Activated CD4-positive, alpha-beta T cell treated with anti-CD3 and anti-CD28 coated beads, Interleukin-10, Interleukin-2, amounts not matched to agents 100 ng/mL and 50 ng/mL, durations not matched to agents 16 hours and 8 hours (primary cell): ENCODE measurements at regions not wholly inside any gene's neighbourhood (a gene's known extent, or its start where the extent isn't known, plus 50 kb on each side); places are given as distances from the start of the nearest gene placed in this dataset.

ENCODE experiments used
- DNase-seq: peaks from one replicate; pipeline ENCODE4 v3.0.0-alpha.2; 2020

DNA sequence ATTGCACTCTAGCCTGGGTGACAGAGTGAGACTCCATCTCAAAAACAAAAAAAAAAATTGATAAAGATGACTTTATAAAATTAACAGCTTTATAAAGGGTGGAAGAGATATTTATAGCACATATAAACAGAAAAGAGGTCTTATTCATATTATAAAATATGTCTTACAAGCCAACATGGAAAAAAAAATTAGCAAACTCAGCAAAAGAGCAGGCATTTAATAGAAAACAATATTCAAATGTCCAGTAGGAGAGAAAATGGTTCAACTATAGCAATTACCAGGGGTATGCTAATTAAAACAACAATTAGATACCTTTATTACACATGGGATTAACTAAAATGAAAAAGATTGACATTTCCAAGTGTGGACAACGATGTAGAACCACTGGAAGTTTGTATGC is 929.1 kb downstream of the REEP3 start:
- no peak for DNase-seq

DNA sequence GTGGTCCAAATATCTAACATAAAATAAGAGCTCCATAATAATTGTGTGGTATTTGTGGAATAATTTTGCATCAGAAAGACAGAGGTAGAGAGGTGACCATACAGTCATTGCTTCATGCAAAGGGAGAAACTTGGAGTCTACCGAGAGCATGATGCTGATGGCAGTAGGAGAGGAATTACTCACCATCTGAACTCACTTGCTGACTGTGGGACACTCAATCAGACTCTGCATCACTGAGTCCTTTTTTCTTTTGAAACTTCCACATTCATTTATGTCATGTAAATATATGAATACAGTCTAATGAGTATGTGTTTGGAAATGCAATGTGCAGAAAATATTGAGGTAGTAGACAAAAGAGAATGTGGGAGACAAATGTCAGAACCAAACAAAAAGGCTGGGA is 933.8 kb downstream of the REEP3 start:
- DNase-seq: no peak

DNA sequence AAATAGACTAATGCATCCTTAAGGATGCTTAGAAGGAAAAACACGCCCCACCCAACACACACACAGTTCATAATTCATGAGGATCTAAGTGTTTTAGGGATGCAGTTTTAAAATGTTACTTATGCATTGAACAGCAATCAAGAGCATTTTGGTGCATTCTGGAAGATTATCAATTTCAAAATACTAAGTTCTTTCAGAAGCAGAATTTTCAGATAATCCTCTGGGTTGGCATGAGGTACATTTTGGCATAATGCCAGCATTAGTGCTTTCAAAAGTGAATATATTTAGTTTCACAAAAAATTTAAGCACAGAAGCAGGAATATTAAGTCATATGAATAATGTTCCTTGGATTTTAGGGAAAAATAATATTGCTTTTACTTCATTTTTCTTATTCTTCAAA is 937.1 kb downstream of the REEP3 start:
- DNase-seq: no peak

DNA sequence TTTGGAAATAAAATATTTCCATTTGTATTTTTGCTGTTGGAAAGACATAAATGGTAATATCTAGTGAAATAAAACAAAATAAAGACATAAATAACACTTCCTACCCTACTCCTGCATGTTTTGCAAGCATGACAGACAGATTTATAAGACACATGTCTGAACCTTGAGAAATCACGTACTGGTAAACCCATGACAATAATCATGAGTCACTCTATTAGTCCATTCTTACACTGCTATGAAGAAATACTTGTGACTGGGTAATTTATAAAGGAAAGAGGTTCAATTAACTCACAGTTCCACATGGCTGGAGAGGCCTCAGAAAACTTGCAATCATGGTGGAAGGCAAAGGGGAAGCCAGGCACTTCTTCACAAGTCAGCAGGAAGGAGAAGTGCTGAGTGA is 942.2 kb downstream of the REEP3 start:
- no peak for DNase-seq

DNA sequence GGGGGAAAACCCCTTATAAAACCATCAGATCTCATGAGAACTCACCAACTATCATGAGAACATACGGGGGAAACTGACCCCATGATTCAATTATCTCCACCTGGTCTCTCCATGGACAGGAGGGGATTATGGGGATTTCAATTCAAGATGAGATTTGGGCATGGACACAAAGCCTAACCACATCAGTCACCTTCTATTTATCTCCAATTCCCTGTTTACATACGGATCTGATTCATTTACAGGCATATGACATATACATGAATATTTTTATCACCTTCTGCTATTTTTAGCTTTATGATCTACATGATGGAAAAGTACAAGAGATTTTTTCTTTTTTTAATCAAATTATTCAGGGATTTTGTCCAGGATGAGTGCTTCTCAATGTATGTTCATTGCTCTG is 944.5 kb downstream of the REEP3 start:
- no peak for DNase-seq

DNA sequence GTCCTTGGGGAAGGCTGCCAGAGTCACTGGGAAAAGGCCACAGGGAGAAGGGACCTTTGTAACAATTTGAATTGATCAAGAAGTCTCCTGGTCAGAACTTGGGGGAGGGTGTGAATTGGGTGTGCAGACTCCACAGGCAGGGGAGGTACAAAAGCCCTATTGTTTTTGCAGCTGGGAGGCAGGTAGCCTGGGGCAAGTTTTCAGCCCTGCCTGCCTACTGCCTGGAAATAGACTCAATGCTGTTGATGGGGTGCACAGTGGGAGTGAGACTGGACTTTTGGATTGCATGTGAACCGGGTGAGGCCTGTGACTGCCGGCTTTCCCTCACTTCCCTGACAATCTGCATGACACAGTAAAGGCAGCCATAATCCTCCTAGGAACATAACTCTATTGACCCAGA is 947.0 kb downstream of the REEP3 start:
- no peak for DNase-seq

DNA sequence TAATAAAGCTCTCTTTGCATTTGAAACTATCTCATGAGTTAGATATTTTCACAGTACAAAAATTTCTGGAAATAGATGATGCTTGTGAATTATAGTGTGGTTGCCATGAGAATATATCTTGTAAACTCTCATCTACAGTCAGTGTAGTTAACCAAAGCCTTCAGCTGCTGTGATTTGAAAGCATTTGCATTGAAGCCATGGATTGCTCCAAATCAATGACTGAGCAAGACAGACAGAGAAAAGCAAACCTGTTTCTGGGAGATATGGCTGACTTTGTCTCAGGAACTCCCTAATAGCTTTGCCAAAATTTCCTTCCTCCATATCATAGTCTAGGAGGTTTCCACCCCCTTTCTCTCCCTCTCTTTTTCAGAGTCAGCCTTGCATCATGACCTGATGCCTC is 955.3 kb downstream of the REEP3 start:
- DNase-seq: no peak

DNA sequence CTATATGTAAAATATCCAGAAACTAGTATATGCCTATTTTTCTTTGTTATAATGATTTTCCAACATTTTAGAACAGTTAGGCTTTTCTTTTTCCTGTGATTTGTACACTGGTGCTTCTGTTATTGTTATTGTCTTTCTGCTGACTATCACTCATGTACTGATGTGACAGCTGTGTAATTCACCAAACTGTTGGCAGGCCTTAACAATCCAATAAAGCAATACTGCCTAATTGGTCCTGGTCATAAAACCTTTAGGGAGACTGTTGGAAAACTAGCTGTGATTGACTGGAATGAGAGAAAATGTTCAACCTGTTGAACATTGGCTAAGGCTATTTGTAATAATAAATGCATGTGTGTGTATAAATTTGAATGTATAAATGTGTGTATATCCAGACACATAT is 956.6 kb downstream of the REEP3 start:
- DNase-seq: no peak

DNA sequence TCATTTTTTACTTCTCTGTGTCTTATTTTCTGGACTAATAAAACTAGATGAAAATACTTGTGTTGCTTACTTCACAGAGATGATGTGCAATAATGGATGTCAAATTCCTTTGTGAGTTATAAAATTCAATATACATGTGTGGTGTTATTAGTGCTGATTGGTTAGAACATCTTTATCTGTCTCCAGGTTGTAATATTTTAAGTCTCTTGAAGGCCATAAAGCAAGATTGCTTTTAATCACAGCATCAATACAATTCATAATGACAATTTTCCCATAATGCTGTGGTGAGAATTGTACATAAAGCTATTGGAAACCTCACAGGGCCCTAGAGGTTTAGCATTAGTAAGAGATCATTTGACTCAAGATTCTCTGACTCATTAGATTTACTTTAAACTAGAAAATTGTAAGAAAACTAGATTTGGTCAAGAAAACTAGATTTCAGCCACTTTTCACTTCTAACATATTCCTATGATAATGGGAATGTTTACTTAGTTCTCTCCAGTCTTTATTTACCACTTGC is 963.7 kb downstream of the REEP3 start:
- DNase-seq: no peak

DNA sequence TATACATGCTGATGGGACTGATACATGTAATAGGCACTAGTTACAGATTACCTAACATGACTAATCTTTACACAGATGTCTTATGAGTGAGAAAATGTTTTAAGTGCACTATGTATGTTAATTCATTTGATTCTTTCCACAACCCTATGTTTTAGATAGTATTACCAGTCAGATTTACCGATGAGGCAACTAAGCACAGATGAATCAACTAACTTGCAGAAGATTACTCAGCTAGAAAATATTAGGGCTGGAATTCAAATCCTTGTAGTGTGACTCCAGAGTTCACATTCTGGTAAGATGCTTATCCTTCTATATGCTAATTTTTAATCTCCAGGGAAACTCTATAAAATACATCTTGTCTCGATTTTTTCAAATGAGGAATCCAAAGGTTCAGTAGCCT is 964.9 kb downstream of the REEP3 start:
- no peak for DNase-seq

DNA sequence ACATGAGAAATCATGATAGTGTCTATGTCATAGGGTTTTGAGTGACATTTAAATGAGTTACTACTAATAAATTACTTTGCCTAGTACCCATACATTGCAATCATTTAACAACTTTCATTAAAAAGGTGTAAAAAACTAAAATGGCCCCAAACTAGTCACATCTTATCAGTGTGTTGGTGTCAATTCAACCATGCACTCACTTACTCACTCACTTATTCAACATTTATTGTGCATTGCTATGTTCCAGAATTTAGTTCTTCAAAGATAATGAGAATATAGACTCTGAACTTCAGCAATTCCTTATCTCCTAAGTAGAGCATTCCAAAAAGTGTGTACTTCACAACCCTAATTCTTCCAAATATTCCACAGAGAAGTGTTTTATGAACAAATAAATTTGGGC is 965.7 kb downstream of the REEP3 start:
- DNase-seq: no peak

DNA sequence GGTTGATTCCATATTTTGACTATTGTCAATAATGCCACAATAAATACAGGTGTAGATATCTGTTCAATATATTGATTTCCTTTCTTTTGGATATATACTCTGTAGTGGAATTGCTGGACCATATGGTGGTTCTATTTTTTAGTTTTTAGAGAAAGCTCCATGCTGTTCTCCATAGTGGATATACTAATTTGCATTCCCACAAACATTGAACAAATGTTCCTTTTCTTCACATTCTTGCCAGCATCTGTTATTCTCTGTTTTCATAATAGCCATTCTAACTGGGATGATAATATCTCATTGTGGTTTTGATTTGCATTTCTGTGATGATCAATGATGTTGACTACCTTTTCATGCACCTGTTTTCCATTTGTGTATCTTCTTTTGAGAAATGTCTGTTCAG is 973.7 kb downstream of the REEP3 start:
- DNase-seq: no peak

DNA sequence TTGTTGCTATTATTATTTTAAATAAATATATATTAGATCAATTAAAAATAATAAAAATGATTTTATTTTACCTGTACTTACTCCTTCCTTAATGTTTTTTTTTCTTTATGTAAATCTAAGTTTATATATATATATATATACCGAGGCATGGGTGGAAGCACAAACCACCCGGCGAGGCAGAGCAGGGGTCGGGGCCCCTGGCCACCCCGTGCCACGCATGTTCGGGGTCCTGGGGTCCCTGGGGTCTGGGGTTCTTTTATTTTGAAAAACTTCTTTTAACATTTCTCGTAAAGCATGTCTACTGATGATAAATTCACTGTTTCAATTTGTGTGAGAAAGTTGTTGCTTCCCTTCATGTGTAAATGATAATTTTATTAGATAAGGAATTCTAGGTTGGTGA is 976.1 kb downstream of the REEP3 start:
- DNase-seq: no peak

DNA sequence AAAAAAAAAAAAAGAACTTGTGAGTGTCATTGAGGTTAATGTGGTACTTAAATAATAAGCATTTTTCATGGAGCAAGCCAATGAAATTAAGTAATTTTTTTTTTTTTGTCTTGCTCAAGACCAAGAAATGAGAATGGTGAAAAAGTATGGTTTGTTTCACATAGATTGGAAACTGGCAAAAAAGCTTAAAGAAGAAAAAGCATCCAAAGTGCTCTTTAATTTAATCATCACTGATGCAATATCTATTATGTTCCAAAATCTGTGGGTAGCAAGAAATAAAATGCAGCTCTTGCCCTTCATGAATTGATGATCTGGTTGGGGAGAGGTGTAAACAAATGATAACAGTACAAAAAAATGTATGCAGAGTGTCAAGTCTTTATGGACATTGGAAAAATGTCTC is 980.6 kb downstream of the REEP3 start:
- DNase-seq: no peak

DNA sequence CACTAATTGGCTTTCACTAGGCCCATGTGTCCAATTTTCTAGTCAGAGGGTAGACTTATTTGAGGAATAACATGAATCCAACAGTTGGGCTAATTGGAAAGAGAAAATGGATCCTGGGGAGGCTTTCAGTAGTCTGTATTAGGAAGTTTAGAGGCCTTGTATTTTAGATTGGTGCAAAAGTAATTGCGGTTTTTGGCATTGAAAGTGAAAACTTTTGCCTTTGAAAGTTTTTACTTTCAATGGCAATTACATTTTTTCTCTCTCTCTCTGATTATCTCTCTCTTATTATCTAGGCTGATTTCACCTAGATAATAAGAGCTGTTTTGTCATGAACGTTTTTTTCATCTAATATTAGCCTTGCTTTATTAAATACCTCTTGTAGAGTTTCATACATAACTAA is 981.7 kb downstream of the REEP3 start:
- no peak for DNase-seq

DNA sequence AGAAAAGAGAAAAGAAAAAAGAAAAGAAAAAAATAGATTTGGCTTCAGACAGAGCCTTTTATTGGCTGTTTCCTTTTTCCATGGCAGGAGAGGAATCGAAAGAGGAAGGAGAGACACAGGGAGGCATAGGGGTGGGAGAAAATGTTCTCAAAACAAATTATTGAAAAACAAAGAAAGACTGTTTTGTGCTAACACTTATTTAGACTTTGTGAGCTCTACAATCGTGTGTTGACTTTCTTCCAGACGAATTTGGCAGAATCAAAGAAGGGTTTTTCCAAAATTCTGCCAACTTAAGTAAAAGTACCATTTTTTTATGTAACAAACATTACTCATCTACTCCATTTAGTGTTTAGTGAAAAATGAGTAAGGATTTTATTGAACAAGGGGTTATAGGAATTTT is 982.2 kb downstream of the REEP3 start:
- no peak for DNase-seq

DNA sequence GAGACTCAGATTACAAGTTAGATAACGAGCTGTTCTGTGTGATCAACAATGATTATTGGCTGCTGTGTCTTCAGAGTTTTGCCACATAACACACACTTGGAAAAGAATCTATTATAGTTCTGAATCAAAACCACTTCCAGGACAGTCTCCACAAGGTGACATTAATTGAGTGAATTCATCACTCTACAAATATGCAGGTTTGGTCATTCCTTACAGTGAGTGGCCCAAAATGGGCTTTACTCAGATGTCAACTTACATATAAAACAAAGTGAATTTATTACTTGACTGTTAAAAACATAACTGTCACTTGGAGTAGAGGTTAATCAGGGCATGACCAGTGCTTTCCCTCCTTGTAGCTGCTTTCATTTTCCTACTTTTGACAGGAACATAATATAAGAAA is 984.3 kb downstream of the REEP3 start:
- DNase-seq: no peak

DNA sequence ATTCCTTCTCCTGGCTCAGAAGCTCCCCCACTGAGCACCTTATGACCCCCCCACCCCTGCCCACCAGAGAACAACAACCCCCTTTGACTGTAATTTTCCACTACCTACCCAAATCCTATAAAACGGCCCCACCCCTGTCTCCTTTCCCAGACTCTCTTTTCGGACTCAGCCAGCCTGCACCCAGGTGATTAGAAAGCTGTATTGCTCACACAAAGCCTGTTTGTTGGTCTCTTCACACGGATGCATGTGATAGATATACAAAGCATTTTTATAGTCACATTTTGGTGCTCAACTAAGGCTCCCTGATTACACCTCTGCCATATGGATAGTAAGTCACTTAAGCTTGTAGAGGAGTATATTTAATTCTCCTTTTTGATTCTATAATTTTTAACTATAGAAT is 985.8 kb downstream of the REEP3 start:
- no peak for DNase-seq

DNA sequence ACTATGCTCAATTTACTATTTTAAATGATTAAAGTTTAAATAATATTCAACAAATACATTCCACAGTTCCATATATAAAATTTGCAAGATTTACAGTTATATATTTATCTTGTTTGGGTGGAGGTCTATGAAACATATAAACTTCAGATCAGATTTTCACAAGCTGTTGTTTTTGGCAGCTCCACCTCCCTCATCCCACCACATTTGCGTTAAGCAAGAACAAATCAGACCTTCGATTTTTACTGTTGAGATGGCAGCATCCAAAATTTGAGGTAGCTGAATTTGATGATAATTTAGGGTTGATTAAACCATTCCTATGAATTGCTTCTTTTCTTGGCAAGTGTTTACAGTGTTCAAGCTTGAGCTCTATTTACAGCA is 986.4 kb downstream of the REEP3 start:
- DNase-seq: no peak

DNA sequence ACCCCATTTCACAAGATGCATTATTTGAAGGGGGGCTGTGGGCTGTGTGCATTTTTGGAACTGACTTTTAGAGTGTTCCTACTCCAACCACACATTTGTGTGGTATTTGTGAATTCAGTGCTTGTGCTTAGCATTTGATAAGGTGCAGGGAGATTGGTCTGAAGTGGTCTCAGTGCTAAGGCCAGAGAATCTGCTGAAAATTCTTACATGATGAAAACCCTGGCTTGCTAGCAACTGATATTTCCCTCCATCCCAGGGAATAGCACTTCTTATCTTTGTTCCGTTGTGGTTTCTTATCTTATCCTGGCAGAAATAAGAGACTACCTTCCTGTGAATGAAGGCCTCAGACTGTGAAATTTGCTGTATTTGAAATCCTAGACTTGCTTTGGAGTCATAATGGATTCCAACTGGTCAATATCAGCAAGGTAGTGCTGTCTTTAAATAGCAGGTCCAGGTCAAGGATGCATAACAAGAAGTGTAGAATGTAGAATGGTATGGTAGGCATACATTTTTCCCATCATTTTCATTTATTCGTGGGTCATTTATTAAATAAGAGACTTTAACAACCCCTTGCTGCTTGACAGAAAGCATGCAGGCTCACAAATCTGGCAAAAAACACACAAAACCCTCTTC is 986.9 kb downstream of the REEP3 start:
- DNase-seq: no peak

DNA sequence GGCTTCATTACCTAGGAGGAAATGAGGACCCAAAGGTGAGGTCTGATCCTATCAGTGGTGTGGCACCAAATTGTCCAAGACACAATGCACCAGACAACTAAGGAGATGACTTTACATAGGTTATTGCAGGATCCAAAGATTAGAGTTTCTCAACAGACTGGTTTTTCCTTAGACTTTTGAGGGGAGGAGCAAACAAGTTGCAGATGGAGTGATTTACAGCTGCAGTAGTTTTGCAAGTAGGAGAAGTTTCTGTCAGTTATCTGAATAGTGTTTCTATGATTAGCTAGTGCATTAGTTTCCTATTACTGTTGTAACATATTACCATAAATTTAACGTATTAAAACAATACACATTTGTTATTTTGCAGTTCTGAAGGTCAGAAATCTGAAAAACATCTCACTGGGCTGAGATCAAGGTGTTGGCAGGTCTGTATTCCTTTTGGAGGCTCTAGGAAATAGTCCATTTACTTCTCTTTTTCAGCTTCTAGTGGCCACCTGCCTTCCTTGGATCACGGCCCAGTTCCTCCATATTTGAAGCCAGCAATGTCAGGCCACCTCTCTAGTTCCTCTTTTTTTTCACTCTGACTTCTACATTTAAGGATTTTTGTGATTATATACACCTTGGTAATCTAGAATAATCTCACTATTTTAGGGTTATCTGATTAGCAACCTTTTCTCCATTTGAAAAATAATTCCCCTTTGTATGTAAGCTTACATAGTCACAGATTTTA is 994.9 kb downstream of the REEP3 start:
- DNase-seq: no peak

DNA sequence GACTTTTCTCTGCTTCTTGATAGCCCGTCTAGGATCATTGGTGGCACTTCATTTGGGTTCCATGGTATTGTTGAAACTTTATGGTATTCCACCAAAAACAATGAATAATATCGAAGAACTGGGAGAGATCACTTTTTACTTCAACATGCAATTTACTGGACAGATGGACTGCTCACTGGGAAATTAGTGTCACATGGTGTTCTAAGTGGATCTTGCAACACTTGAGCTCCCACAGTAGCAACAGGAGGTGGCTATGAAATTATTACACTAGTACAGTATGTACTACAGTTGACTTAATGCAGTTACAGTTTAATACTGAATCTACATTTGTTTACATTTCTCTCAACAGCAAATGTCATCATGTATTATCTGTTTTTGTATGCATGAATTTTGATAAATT is 997.3 kb downstream of the REEP3 start:
- DNase-seq: no peak

DNA sequence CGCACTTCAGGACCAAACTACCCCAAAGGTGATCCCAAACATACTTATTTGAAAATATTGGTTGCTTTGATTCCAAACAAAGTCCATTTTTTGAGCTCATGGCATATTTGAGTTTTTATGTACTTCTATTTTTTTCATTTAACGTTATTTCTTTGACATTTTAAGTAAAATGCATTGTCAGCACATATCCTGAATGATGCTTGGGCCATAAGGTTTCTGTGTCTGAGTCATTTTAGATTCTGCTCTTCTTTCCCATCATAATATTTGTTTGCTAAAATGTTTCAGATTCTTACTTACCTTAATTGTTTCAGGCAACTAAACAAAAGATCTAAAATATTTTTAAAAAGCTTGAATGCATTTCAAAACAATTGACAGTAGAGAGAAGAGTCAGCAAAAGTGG is 998.2 kb downstream of the REEP3 start:
- DNase-seq: no peak

DNA sequence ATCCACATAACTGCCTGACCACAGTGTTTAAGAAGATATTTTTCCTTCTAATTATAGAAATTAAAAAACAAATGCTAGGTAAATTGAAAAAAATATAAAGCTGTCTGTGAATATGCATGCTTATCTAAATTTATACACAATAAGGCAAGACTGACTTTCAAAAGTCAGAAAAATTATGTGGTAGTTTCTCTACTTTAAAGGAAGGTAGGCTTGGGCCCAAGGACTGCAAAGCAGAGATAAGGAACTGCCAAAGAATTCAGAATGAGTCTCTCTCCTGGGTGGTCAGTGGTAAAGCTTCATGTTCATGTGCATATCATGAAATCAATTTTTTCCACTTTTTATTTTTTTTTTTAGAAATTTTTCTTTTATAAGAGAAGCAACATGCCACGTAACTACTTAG is 998.6 kb downstream of the REEP3 start:
- DNase-seq: no peak
